Retina (tissue), 1 donor: ENCODE measurements at regions not wholly inside any gene's neighbourhood (a gene's known extent, or its start where the extent isn't known, plus 50 kb on each side); places are given as distances from the start of the nearest gene placed in this dataset.
"Not testable (repeated sequence)": the region's sequence is repeated elsewhere in the genome, so short reads cannot be mapped to it uniquely, and the experiment has no call there.

ENCODE experiments used
- DNase-seq: peaks from one replicate; pipeline ENCODE4 v3.0.0-alpha.2; 2016

DNA sequence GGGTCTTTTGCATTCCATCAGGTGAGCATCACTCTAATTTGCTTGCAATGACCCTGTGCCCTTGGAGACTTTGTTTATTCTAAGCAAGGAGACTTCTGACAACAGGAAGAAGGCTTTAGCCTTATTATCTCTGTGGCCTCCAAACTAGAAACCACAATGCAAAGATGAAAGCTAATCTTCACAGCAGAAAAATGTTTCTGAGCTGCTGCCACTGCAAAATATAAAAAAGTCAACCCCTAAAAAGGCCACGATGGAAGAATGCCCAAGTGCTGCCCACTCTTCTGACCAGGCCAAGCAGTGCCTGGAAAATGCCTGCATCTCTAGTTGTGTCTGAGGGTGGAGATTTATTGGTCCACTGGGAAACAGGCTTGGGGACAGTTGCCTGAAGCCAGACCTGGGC lies 299.9 kb downstream of the C7orf25 start:
- DNase-seq = no peak

DNA sequence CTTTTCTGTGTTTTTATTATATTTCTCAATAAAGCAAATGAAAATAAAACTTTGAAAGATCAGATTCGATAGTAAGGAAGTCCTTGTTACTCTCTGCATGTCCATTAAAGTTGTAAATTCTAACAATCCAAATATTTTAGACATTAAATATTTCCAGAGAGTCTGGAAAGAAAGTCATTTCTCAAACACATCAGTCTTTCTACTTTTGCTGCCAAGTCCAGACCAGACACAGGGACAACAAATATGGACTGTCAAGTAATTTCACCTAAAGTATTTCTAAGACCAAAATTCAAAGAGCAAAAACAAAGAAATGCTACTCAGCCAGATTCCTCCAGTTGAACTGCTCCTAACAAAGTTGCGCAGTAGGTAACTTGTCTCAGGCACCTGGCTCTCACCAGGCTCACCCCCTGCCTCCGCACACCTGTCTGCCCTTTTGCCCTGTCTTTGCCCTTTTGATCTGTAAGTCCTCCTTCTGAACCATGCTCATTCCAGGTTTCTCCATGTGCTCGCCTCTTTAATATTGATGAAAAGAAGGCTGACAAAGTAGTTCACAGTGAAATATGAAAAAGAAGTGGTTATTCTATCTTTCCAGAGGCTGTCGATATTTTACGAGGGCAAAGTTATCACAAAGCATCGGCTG lies 300.5 kb downstream of the C7orf25 start:
- no peak for DNase-seq

DNA sequence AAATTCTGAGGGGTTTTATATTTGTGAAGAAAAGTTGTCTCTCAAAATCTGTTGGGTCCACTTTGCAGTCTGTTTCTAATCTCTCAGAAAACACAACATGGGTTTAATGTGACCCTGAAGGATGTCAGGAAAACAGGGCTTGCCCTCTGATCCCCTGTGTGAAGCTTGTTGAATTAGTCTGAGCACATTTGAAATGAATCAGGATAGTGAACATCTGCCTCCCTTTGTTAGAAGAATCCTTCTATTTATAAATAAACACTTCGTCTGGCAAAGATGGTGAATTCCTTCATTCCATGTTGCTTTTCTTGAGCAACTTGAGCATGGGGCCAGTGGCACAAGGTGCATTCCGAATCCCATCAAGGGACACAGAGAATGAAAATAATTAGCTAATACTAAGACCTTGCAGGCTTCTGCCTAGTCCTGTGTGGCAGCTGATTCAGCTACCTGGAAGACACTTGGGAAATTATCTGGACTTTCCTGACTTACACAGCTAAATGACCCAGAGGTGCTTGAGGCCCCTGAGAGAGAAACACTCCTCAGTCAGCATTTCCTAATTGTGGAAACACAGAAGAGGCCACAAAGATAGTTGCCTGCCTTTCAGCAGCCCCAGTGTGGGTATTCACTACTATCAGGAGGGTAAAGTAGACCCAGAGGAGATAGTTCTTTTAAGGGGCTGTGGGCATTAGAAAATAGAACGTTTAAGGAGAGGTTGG lies 305.5 kb downstream of the C7orf25 start:
- DNase-seq = peak; percentile 28

DNA sequence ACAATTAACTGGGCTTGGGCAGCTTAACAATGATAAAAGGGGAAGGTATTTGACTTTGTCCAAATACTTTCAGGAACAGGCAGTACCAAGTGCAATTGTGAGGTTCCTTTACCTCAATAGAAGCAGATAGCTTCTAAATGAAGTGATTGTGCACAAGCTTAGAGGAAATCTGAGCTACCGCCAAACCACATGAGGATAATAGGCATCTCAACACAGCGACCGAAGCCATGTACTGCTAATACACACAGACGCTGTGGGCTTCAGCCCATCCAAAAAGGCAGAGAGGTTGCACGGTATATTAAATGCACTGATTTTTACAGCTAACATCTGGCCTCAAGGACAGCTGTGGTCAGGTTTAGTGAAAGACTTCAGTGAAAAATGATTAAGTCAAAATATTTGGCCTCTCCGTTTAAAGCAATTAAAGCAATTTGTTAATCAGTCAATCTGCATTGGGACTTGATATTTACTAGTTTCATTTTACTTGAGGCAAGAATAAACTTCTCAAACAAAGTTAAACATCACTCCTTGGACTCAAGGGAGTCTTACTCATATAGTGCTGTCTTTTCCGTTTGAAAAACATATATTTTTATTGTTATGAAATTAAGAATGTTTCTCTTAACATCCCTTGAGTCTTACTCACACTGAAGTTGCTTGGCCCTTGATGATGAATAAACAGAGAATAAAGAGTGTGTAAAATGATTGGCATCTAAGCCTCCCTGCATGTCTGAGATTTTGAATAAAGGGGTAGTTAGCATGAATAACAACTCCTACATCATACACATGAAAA lies 306.3 kb downstream of the C7orf25 start:
- peak; percentile 52 for DNase-seq

DNA sequence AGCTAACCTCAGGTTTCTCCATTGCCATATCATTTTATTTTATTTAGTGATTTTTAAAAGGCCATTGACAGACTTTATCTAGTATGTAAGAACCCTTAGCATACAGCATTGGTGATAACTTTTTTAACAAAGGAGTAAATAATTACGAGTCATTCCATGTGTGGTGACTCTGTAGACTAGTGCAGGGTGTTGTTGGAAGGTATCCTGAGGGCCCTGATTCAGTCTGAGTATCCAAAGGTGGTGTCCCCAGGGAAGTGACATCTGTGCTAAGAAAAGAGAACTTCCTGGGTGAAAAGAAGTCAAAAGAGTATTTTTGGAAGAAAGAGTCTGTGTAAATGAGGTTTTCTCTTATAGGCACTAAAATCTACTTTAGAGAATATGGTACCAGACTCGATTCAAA lies 308.4 kb downstream of the C7orf25 start:
- no peak for DNase-seq

DNA sequence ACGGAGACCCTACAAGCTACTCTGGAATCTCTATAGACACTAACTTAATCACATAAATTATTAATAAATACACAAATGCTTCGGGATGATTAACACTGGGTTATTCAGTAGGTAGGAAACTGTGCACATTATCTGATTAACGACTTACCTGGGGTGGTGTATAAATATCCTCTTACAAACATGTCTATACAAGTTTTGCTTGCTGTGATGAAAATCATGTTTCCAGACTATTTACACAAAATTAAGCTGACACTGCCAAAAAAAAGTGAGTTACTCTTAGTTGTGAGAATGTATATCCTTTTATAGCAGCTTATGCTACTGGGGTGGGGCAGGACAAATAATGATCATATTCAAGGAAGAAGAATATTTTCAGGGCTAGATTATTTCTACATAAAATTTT lies 314.6 kb downstream of the C7orf25 start:
- DNase-seq = no peak

DNA sequence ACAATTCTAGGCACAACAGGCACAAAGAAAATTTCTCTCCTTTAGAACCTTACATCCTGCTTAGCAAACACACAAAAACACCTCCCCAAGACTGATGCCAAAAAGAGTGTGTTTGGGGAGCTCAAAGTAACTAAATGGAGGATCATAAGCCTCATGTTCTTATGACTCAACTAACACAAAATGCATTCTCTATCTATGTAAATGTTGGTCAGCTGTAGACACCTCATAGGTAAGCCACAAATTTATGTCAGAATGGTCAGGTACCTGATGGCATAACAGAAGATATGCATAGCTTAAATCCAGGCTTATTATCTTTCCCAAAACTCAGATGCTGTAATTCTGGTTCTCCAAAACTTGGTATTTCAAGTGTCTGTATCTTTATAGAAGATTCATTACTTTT lies 315.1 kb downstream of the C7orf25 start:
- DNase-seq = no peak

DNA sequence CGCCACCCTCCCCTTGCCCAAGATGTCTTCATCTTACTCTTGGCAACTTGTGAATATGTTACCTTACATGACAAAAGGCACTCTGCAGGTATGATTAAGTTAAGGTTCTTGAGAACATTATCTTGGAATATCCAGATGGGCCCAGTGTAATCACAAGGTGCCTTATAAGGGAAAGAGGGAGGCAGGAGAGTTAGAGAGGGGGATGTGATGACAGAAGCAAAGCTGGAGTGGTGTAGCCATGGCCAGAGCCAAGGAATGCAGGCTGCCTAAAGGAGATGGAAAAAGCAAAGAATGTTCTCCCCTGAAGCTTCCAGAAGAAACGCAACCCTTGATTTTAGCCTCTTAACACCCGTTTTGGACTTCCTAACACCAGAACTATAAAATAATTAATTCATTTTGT lies 318.0 kb downstream of the C7orf25 start:
- DNase-seq = no peak

DNA sequence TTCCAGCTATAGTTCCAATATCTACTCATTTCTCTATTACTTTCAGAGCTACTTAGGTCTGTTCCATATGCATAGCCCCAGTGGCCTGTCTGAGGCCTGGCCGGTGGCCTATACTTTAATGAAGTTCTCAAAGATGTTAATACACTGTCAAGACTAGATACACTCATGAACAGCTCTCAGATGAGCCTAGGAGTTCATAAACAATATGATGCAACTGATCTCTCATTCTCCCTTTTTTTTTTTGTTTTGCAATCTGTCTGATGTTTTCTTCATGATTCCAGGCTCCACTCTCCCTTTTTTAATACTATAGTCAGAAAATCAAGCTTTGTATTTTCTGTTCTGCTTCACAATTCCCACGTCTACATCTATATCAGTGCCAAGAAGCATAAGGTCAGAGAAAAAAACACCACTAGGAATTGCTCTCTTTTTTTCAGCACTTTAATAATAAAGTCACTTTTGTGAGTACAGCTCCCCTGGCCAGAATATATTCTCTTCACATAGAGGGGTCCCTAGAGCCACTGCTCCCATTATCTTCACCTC lies 321.0 kb downstream of the C7orf25 start:
- DNase-seq = no peak

DNA sequence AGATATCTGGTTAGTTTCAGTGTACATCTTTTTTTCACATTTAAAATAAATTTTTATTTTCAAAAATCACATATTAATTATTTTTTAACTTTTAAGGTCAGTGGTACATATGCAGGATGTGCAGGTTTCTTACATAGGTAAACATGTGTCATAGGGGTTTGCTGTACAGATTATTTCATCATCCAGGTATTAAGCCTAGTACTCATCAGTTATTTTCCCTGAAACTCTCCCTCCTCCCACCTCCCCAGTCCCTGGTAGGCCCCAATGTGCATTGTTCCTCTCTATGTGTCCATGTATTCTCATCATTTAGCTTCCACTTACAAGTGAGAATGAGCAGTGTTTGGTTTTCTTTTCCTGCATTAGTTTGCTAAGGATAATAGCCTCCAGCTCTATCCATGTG lies 323.0 kb downstream of the C7orf25 start:
- no peak for DNase-seq

DNA sequence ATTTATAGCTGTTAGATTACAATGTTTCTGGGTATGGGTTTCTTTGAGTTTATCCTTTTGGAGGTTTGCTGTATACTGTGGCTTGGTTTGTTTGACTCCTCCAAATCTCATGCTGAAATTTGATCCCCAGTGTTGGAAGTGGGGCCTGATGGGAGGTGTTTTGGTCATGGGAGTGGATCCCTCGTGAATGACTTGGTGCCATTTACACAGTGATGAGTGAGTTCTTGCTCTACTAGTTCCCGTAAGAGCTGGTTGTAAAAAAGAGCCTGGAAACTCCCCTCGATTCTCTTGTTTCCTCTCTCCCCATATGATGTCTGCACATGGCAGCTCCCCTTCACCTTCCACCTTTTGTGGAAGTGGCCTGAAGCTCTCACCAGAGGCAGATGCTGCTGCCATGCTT lies 324.1 kb downstream of the C7orf25 start:
- DNase-seq = no peak

DNA sequence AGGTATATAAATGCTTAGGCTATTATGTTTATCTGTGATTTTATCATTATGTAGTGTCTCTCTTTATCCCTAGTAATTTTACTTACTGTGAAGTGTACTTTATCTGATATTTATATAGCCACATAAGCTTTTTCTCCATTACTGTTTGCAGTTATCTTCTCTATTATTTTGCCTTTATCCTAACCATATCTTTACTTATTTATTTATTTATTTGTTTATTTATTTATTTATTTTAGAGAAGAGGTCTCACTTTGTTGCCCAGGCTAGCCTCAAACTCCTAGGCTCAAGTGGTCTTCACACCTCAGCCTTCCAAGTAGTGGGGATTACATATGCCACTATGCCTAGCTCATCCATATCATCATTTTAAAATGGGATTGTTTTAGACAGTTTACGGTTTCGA lies 331.8 kb downstream of the C7orf25 start:
- no peak for DNase-seq

DNA sequence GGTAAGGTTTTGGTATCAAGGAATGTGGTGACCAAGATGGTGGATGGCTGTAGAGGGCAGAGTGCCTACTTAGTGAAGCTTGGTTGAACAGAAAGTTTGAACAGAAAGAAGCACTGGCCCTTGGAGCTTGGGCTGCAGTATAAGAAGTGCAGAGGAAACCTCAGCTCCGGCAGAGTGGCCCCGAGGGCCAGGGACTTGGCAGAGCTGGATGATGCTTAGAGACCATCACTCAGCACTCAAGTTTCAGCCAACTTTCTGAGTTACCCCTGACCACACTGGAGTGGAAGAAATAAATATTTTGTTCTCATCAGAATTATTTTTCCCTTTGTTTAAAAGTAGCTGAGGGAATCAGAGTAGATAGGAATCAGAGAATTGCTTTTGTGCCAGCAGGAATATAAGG lies 336.7 kb downstream of the C7orf25 start:
- DNase-seq = no peak

DNA sequence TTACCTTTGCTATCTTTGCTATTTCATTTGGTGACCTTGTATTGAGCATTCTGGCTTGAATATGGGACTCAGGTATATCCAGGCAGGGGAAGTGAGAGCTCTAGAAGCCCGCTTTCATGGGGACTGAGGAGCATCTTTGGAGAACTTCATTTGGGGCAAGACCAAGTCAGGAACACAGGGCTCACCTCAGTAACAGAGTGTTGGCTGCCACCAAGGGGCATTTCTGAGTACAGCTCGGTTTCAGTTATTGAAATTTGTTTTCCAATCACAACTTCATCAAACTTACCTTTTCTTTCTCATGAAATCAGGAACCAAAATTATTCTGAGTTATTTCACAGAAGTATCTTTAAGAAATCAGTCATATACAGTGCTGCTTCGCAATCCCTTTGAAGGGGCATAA lies 337.2 kb downstream of the C7orf25 start:
- no peak for DNase-seq

DNA sequence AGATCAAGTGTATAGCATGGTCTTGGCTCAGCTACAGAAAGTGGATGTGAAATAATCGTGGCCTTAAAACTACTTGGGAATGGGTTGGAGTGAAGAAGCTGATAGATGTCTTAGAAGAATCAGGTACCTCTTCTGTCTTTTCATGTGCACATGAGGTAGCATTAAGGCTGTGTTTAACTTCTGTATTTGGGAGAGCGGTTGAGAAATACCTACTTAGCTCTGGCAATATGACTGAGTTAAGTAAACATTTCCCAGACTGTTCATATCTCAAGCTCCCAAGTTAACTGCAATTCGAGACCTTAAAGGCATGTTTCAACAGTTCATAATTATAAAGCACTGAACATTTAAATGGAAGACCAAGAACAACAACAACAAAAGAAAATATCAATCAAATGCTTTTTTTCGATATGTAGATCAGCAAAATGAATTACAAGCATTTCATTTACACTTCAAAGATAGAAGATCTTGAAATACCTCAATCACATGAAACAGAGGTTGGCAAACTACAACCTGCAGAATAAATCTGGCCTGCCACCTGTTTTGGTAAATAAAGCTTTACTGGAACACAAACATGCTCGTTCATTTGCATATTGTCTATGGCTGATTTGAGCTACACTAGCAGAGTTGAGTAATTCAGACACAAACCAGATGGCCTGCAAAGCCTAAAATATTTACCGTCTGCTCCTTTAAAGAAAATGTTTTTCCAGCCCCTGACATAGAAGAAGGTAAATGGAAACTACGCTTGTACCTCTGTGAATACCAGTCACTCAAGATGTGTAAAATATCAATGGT lies 337.1 kb upstream of the GLI3 start:
- no peak for DNase-seq

DNA sequence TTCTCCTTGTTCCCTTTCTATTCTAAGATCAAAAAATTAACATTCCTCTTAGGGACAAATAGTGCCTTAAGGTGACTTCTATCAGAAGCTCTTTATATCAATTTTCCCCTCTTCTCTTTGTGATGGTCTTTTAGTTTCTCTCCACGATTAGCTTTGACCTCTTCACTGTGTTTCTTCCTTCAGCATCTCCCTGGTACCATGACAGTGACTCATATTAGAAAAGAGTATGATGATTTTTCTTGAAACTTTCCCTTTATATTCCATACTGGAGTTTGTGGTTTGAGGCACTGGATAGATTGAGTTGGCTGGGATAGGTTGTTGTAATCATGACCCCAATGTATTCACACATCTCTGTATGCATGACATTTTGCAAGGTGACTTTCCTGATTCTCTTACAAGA lies 335.6 kb upstream of the GLI3 start:
- DNase-seq = no peak

DNA sequence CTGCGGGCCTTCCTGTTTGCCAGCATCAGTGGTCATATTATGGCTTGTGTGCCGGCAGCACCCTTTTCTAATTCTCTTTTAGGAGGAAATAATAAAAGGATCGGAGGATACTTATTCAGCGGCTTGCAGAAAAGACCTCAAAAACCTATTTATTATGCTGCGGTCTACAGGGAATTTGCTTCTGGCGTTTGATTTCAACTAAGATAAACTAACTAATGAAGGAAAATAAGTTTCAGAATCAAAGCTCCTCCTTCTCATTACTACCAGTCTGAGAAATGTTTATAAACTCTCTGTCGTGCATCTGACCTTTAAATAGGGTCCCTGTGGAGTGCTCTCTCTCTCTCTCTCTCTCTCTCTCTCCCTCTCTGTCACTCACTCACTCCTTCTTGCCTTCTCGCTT lies 335.0 kb upstream of the GLI3 start:
- no peak for DNase-seq

DNA sequence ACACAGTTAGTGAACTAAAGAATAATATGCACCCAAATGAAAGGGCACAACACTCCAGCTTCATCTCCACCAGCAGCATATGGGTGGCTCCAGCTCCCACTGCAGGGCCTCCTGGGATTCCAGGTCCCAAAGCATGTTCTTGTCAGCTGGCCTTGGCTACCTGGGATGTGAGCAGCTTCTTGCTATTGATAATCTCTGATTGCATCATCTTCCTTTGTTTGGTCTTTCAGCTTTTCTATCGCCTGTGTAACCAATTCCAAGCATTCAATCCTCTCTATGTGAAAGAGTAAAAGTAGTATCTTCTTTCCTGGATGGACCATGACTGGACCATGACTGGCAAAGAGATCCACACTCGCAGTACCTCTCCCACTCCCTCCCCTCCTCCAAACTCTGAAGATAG lies 333.9 kb upstream of the GLI3 start:
- no peak for DNase-seq

DNA sequence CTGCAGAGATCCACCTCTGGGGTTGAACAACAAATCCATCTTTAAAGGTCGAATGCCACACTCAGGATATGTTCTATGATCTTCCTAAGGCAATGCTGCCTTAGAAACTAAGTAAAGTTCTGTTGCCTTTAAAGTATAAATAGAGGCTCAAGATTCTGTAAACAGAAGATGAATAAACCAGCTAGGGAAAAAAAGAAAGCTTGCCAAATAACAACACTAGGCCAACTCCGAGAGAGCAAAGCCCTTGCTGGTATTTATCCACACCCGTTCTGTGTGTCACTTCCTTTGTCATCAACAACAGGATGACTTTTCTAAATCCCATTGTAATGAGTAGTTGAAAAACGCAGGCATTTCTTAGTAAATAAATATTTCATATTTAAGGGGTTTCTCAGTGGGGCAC lies 330.0 kb upstream of the GLI3 start:
- no peak for DNase-seq

DNA sequence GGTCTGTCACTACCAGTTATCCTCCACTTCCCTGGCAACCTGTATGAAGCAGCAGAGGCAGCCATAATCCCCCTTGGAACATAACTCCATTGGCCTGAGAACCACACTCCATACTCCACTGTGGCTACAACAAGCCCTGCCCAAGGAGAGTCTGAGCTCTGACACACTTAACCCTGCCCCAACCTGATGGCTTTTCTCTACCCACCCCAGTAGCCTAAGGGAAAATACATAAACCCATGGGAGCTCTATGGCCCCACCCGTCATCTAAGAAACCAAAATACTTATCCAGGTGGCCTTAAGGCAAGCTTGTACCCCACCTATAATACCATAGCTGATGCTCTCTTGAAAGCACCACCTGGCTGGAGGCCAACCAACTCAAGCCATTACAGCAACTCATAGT lies 324.8 kb upstream of the GLI3 start:
- DNase-seq = no peak

DNA sequence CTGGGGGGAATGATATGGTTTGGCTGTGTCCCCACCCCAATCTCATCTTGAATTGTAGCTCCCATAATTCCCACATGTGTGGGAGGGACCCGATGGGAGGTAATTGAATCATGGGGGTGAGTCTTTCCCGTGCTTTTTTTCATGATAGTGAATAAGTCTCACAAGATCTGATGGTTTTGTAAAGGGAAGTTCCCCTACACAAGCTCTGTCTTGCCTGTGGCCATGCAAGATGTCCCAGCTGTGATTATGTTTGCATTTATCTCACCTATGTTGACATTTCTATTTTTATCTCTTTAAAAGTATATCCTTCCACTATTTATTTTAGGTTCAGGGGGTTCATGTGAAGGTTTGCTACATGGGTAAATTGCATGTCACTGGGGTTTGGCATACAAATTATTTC lies 323.9 kb upstream of the GLI3 start:
- no peak for DNase-seq

DNA sequence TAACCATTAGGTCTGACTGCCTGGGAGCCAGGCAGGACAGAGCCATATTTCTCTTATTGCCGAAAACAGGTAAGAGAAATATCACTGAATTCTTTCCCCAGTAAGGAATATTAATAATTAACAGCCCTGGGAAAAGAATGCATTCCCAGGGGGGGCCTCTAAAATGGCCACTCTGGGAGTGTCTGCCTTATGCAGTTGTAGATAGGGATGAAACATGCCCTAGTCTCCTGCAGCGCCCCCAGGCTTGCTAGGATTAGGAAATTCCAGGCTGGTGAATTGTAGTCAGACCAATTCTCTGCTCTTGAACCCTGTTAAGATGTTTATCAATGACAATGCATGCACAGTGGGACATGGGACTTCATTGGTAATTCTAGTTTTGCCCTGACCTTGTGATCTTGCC lies 317.9 kb upstream of the GLI3 start:
- not testable (repeated sequence) for DNase-seq

DNA sequence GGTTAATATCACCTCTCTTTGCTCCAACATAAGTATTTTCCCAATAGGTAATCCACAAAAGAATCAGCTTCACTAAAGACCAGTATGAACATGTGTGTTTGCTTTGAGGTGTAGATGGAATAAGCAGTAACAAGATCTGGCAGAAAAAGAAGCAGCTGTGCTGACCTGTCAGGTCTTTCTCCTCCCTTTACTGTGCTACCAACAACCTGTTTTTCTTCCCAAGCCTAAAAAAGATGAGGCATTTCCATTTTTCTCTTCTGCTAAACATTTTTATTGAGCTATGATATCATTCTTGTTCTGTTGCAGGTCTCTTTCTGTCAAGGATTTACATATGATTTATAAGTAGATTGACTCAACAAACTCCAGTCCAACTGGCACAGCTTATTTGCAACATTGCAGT lies 315.2 kb upstream of the GLI3 start:
- no peak for DNase-seq
